ENCODE measurements at regions not wholly inside any gene's neighbourhood (a gene's known extent, or its start where the extent isn't known, plus 50 kb on each side); places are given as distances from the start of the nearest gene placed in this dataset.

DNA sequence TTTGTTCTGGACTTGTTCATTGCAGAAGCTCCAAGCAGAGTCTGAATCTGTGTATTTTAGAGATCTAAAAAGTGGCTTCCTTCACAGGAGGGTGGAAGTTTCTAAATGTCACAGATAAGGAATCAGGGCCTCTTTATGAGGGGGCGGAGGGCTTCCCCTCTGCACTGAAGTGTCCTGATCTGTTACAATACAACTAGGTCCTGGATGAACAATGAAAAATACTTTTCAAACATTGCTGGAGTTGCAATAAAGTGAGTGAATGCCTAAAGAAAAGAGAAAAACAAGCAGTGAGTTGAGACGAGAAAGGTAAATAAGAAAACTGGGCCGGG is 179.3 kb upstream of the HDAC4 start:
- no peaks in the 10 kb centered on the region for H3K27me3 ChIP-seq
- TF ChIP-seq, protein P1, sequence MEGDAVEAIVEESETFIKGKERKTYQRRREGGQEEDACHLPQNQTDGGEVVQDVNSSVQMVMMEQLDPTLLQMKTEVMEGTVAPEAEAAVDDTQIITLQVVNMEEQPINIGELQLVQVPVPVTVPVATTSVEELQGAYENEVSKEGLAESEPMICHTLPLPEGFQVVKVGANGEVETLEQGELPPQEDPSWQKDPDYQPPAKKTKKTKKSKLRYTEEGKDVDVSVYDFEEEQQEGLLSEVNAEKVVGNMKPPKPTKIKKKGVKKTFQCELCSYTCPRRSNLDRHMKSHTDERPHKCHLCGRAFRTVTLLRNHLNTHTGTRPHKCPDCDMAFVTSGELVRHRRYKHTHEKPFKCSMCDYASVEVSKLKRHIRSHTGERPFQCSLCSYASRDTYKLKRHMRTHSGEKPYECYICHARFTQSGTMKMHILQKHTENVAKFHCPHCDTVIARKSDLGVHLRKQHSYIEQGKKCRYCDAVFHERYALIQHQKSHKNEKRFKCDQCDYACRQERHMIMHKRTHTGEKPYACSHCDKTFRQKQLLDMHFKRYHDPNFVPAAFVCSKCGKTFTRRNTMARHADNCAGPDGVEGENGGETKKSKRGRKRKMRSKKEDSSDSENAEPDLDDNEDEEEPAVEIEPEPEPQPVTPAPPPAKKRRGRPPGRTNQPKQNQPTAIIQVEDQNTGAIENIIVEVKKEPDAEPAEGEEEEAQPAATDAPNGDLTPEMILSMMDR (IDR thresholded peaks at IDR 0.05): no peak
- no peak overlapping the region for H3K4me3 ChIP-seq (ENCODE audit: low read depth in 1 of 2, low read length in 1 of 2)
- H3K9me3 ChIP-seq: no peaks in the 10 kb centered on the region
- no peaks in the 10 kb centered on the region for H3K4me1 ChIP-seq (ENCODE audit: control insufficient read depth in 1 of 2, insufficient read depth in 1 of 2, low read depth in 1 of 2, low read length in 1 of 2)
- no peaks in the 10 kb centered on the region for H3K36me3 ChIP-seq
- no peak overlapping the region for H3K27ac ChIP-seq

DNA sequence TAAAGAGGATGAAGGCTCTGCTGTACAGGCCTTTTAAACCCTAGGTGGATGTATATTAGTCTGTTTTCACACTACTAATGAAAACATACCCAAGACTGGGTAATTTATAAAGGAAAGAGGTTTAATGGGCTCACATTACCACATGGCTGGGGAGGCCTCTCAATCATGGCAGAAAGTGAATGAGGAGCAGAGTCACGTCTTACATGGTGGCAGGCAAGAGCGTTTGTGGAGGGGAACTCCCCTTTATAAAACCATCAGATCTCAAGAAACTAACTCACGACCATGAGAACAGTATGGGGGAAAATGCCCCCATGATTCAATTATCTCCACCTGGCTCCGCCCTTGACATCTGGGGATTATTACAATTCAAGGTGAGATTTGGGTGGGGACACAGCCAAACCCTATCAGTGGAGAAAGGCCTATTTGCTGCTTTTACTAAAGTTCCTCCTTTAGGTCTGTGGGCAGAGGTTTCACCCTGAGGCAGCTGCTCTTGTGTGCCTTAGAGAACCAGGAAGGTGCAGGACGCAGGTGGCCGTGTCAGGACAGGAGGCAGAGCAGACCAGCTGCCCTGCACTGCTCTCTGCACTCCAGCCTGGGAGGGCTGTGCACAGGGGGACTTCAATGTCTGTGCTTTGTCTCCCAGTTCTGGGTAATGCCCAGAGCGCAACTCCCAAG is 178.8 kb upstream of the HDAC4 start:
- TF ChIP-seq, protein P1 (IDR thresholded peaks at IDR 0.05): no peak
- Histone ChIP-seq H3K4me1 (ENCODE audit: control insufficient read depth in 1 of 2, insufficient read depth in 1 of 2, low read depth in 1 of 2, low read length in 1 of 2) (no peaks in the 10 kb centered on the region), H3K9me3 (no peaks in the 10 kb centered on the region), H3K27ac (no peak overlapping the region), H3K36me3 (no peaks in the 10 kb centered on the region), H3K4me3 (ENCODE audit: low read depth in 1 of 2, low read length in 1 of 2) (no peak overlapping the region), H3K27me3 (no peaks in the 10 kb centered on the region)

DNA sequence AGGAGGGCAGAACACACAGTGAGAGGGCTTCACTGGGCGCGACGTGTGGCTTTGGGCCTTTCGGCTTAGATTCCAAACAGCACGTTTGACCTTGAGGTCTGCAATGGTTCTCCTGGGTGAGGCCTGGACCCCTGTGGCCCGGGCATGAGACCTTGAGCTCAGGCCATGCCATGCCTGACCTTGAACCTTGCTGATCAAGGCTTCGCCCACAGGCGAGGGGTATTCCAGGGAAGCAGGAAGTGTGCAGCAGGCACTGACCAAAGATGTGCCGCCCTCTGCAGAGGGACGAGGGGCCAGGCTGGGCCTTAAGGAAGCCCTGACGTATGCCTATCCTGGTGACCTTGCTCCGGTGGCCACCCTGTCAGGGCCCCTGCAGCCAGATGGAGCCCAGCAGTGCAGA is 178.3 kb upstream of the HDAC4 start:
- H3K9me3 ChIP-seq: no peaks in the 10 kb centered on the region
- no peaks in the 10 kb centered on the region for H3K4me1 ChIP-seq (ENCODE audit: control insufficient read depth in 1 of 2, insufficient read depth in 1 of 2, low read depth in 1 of 2, low read length in 1 of 2)
- H3K4me3 ChIP-seq (ENCODE audit: low read depth in 1 of 2, low read length in 1 of 2): no peak overlapping the region
- no peaks in the 10 kb centered on the region for H3K27me3 ChIP-seq
- TF ChIP-seq, protein P1 (IDR thresholded peaks at IDR 0.05): no peak
- H3K27ac ChIP-seq: no peak overlapping the region
- H3K36me3 ChIP-seq: no peaks in the 10 kb centered on the region

DNA sequence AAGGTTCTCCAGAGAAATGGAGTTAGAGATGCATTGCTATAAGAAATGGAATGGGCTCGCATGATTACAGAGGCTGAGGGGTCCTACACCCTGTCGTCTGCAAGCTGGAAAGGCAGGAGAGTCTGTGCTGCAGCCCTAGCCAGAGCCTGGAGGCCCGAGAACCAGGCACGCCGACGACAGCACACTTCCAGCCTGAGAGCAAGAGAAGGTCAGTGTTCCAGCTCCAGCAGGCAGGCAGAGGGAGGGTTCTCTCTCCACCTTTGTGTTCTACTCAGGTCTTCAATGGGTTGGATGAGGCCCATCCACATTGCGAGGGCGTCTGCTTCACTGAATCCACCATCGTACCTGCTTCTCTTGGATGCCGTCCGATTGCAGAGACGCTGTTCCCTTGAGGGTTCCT is 177.6 kb upstream of the HDAC4 start:
- H3K27ac ChIP-seq: no peak overlapping the region
- no peaks in the 10 kb centered on the region for H3K9me3 ChIP-seq
- TF ChIP-seq, protein P1 (IDR thresholded peaks at IDR 0.05): no peak
- H3K27me3 ChIP-seq: no peaks in the 10 kb centered on the region
- no peaks in the 10 kb centered on the region for H3K4me1 ChIP-seq (ENCODE audit: control insufficient read depth in 1 of 2, insufficient read depth in 1 of 2, low read depth in 1 of 2, low read length in 1 of 2)
- no peak overlapping the region for H3K4me3 ChIP-seq (ENCODE audit: low read depth in 1 of 2, low read length in 1 of 2)
- no peaks in the 10 kb centered on the region for H3K36me3 ChIP-seq

DNA sequence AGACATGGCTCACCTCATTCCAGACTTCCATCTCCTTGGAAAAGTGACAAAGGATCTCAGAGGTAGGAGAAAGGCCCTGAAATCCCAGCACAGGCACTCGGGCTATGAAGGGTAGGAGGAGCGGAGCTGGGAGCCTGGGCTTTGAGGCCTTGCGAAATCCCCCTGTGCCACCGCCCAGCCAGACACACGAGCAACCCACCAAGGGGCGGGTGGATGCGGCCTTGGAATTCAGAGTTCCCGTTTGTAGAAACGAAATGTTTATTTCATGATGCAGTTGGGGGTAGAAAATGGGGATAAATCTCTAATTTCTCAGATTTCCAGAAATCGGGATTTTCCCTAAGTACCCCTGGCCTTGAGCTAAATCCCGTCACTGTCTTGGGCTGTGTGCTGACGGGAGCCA is 177.1 kb upstream of the HDAC4 start:
- Histone ChIP-seq H3K27me3 (no peaks in the 10 kb centered on the region), H3K36me3 (no peaks in the 10 kb centered on the region), H3K9me3 (no peaks in the 10 kb centered on the region), H3K4me1 (ENCODE audit: control insufficient read depth in 1 of 2, insufficient read depth in 1 of 2, low read depth in 1 of 2, low read length in 1 of 2) (no peaks in the 10 kb centered on the region), H3K27ac (no peak overlapping the region), H3K4me3 (ENCODE audit: low read depth in 1 of 2, low read length in 1 of 2) (no peak overlapping the region)
- TF ChIP-seq, protein P1 (IDR thresholded peaks at IDR 0.05): no peak
